SU-DHL-6 (cell line): ENCODE measurements at regions not wholly inside any gene's neighbourhood (a gene's known extent, or its start where the extent isn't known, plus 50 kb on each side); places are given as distances from the start of the nearest gene placed in this dataset.

Experiments used
- CTCF ChIP-seq: fragments of 200-600 bp; sonication (generic); IDR thresholded peaks from one replicate; pipeline ENCODE4 v1.5.1; 2017; ENCODE audit warnings: antibody characterized with exemption, mild to moderate bottlenecking, low read length, moderate library complexity; ENCODE audit not compliant: insufficient read depth, poor library complexity, severe bottlenecking
- EZH2phosphoT487 ChIP-seq: fragments of 200-600 bp; sonication (generic), shearing (Covaris generic); conservative IDR thresholded peaks from 2 replicates; pipeline ENCODE4 v1.6.1; 2018; ENCODE audit warnings: mild to moderate bottlenecking, antibody characterized with exemption, low read length, moderate library complexity, mixed read lengths

DNA sequence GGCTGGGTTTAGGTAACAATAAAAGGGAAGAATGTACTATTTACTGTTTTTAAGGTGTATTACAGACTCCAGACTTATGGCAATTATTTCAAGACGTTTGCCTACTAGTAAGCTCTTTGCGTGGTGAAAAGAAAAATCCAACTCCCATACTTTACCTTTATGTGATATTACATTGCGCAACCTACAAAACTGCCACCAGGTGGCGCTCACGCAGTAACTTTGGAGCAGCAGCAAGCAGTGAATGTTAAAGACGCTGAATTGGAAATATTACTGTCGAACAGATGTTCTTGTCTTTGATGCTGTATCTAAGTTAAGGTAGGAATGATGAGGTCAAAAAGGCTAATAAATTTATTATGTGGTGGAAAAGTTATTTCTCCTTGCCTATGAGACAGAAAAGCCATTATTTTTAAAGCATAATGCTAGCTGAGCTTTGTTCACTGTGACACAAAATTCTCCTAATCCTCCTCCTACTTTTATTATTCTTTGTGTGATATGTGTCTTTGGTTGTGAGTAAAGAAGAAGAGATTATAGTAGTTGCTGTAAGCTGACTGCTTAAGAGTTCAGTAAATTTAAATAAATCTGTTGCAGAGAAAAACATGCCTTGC is 1099.8 kb upstream of the TENM3 start:
- TF ChIP-seq CTCF: peak; percentile 66
- no peak for TF ChIP-seq EZH2phosphoT487
